Kidney (tissue), 13 donors: ENCODE measurements at regions not wholly inside any gene's neighbourhood (a gene's known extent, or its start where the extent isn't known, plus 50 kb on each side); places are given as distances from the start of the nearest gene placed in this dataset.
A peak's percentile ranks its signal among the peaks of the same experiment; 100 is the strongest.
"Not testable (repeated sequence)": the region's sequence is repeated elsewhere in the genome, so short reads cannot be mapped to it uniquely, and the experiment has no call there.

Experiments used
- DNase-seq, 5 donors: peaks; one replicate each; pipeline ENCODE4 v3.0.0-alpha.2; 2013 to 2020
- FAIRE-seq: peaks from 2 replicates; lab custom pipeline; 2012; peaks lifted over from hg19 to GRCh38; lab: Jason Lieb, UNC
- H3K27ac ChIP-seq, 2 donors: one replicate each; pipeline ENCODE4 v1.7.0; 2013; ENCODE audit warnings: low read depth in 2 of 2, low read length in 2 of 2, inconsistent platforms in 1 of 2
- H3K27me3 ChIP-seq: one replicate; pipeline ENCODE4 v1.7.1; 2013; ENCODE audit warnings: low read length, inconsistent platforms; ENCODE audit not compliant: control insufficient read depth, insufficient read depth
- H3K36me3 ChIP-seq, 3 donors: one replicate each; pipeline versions ENCODE4 v1.7.0 to v1.7.1; 2013; ENCODE audit warnings: low read length in 3 of 3, control low read depth in 1 of 3, inconsistent platforms in 1 of 3; ENCODE audit not compliant: insufficient read depth in 3 of 3, control insufficient read depth in 2 of 3
- H3K4me1 ChIP-seq, 3 donors: one replicate each; pipeline versions ENCODE4 v1.7.0 to v1.7.1; 2013; ENCODE audit warnings: low read length in 3 of 3, inconsistent platforms in 1 of 3, low read depth in 1 of 3; ENCODE audit not compliant: control insufficient read depth in 2 of 3, insufficient read depth in 2 of 3
- H3K4me3 ChIP-seq, 3 donors: one replicate each; pipeline versions ENCODE4 v1.7.0 to v1.8.1; 2013; ENCODE audit warnings: low read length in 3 of 3, control low read depth in 1 of 3, inconsistent platforms in 1 of 3
- H3K9ac ChIP-seq, 3 donors: one replicate each; pipeline versions ENCODE4 v1.7.0 to v1.7.1; 2013; ENCODE audit warnings: low read length in 3 of 3, control low read depth in 1 of 3, inconsistent platforms in 1 of 3
- H3K9me3 ChIP-seq, 3 donors: one replicate each; pipeline versions ENCODE4 v1.7.0 to v1.7.1; 2013; ENCODE audit warnings: low read length in 3 of 3, control low read depth in 1 of 3, inconsistent platforms in 1 of 3; ENCODE audit not compliant: control insufficient read depth in 2 of 3, insufficient read depth in 1 of 3
- intact Hi-C: fragments of 100-400 bp; cut with DNase I; formaldehyde crosslinking; loops from one replicate; pipeline ENCODE4 v1.11.1; 2022
- TF ChIP-seq, protein P1 (sequence below): IDR thresholded peaks from 3 replicates; pipeline ENCODE4 v1.5.1; 2012; ENCODE audit warnings: mild to moderate bottlenecking, moderate library complexity, borderline replicate concordance; ENCODE audit not compliant: insufficient read depth; ENCODE audit errors: extremely low read depth
- donor health status: control.
- donor health status: control.
- donor health status: control.
- donor health status: control.
- donor health status: control.
- donor health status: DM: yes; HTN: yes; CAD: no.
- donor health status: Normal renal cell carcinoma (clear cell type).

- H3K4me3 ChIP-seq, H3K4me1 ChIP-seq, H3K27ac ChIP-seq, H3K9ac ChIP-seq, H3K9me3 ChIP-seq, intact Hi-C loops, FAIRE-seq, H3K36me3 ChIP-seq, H3K27me3 ChIP-seq: not testable (repeated sequence)
- DNase-seq: peak in 1 of 5 donors; percentile 76
Measured at GRCh38 chr4:49213250-49213649, 227.2 kb downstream of the CWH43 start.

DNA sequence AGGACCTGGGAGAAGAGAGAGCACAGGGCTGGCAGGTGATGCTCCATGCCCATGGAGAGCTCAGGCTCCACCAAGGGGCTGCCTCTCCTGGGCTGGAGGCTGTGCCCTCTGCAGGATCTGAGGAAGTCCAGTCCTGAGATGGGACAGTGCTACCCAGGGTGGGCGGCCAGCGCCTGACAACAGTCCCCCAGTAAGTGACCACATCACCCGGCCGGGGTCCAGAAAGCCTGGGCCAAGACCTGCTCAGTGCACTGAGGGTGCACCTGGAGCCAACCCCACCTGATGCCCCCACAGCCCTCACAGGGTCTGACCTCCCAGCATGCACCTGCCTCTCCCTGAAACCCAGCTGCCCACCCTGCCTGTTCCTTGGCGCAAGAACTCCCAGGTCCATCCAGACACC is 227.7 kb downstream of the CWH43 start:
- H3K9me3 ChIP-seq, H3K4me1 ChIP-seq, DNase-seq, H3K27ac ChIP-seq, intact Hi-C loops, H3K9ac ChIP-seq, H3K36me3 ChIP-seq, H3K27me3 ChIP-seq, FAIRE-seq, H3K4me3 ChIP-seq: not testable (repeated sequence)

- H3K9me3 ChIP-seq, DNase-seq, H3K36me3 ChIP-seq, H3K27me3 ChIP-seq, intact Hi-C loops, H3K27ac ChIP-seq, FAIRE-seq, H3K4me3 ChIP-seq, H3K4me1 ChIP-seq, H3K9ac ChIP-seq: not testable (repeated sequence)
Measured at GRCh38 chr4:49214453-49215081, 228.5 kb downstream of the CWH43 start.

GRCh38 chr4:49215082-49215479 is 229.0 kb downstream of the CWH43 start:
- FAIRE-seq, intact Hi-C loops, H3K27ac ChIP-seq, H3K9ac ChIP-seq, H3K4me1 ChIP-seq, H3K27me3 ChIP-seq, H3K36me3 ChIP-seq, H3K4me3 ChIP-seq, DNase-seq: not testable (repeated sequence)
- H3K9me3 ChIP-seq: peaks cover 0 to 10% (median 0%) of the 10 kb centered on the region in 3 donors

GRCh38 chr4:49216606-49217005 is 230.5 kb downstream of the CWH43 start:
- intact Hi-C loops, H3K27me3 ChIP-seq, FAIRE-seq: not testable (repeated sequence)

DNA sequence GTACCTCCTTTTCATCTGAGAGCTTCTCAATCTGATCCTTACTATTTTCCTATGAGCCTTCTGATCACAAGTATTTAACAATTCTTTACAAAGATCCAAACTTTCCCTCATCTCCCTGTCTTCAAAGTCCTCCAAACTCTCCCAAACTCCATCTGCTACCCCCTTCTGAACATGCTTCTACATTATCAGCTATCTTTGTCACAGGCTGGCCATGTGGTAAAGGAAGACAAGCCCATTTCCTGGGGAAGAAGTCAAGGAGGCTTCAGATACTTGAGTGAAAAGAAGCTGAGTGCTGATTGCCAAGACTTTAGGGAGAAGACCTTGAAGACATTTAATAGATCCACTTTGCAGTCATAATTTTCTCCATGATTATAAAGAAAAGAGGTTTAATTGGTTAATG is 231.4 kb downstream of the CWH43 start:
- FAIRE-seq (no peak), DNase-seq (no peak)
- no peak overlapping the region for H3K27ac ChIP-seq
- no peak overlapping the region for H3K4me3 ChIP-seq
- H3K27me3 ChIP-seq: no peaks in the 10 kb centered on the region
- no peaks in the 10 kb centered on the region for H3K4me1 ChIP-seq
- TF ChIP-seq, protein P1, sequence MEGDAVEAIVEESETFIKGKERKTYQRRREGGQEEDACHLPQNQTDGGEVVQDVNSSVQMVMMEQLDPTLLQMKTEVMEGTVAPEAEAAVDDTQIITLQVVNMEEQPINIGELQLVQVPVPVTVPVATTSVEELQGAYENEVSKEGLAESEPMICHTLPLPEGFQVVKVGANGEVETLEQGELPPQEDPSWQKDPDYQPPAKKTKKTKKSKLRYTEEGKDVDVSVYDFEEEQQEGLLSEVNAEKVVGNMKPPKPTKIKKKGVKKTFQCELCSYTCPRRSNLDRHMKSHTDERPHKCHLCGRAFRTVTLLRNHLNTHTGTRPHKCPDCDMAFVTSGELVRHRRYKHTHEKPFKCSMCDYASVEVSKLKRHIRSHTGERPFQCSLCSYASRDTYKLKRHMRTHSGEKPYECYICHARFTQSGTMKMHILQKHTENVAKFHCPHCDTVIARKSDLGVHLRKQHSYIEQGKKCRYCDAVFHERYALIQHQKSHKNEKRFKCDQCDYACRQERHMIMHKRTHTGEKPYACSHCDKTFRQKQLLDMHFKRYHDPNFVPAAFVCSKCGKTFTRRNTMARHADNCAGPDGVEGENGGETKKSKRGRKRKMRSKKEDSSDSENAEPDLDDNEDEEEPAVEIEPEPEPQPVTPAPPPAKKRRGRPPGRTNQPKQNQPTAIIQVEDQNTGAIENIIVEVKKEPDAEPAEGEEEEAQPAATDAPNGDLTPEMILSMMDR: no peak
- intact Hi-C loops: no loop called here
- no peak overlapping the region for H3K9ac ChIP-seq
- H3K9me3 ChIP-seq: peaks cover 0 to 10% (median 1%) of the 10 kb centered on the region in 3 donors
- no peaks in the 10 kb centered on the region for H3K36me3 ChIP-seq

More at GRCh38 chr4:49216606-49217005, 230.5 kb downstream of the CWH43 start:
- not testable (repeated sequence) for H3K4me3 ChIP-seq, H3K36me3 ChIP-seq, H3K9ac ChIP-seq, H3K4me1 ChIP-seq, H3K27ac ChIP-seq, DNase-seq
- H3K9me3 ChIP-seq: peaks cover 0 to 10% (median 1%) of the 10 kb centered on the region in 3 donors

DNA sequence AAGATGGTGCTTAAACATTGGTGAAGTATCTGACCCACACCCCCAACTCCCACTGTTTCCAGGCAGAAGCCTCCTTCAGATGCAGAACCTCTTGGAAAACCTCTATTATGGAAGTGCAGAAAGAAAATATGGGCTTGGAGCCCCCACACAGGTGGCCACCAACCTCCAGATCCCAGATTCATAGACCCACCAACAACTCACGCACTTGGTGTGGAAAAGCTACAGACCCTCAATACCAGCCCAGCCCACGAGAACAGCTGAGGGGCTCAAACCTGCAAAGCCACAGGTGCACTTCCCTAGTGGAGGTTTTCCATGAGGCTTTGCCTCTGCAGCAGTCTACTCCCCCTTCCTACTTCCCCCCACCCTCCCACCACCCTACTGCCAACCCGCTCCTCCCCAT is 232.0 kb downstream of the CWH43 start:
- H3K36me3 ChIP-seq, H3K4me1 ChIP-seq, H3K4me3 ChIP-seq, H3K27ac ChIP-seq, DNase-seq, H3K27me3 ChIP-seq, intact Hi-C loops, FAIRE-seq, H3K9ac ChIP-seq: not testable (repeated sequence)
- H3K9me3 ChIP-seq: peaks cover 0 to 10% (median 1%) of the 10 kb centered on the region in 3 donors
